Loucy (cell line): ENCODE measurements at regions not wholly inside any gene's neighbourhood (a gene's known extent, or its start where the extent isn't known, plus 50 kb on each side); places are given as distances from the start of the nearest gene placed in this dataset.

Source experiments
- H2AFZ ChIP-seq: fragments of 200-600 bp; sonication (generic); 2 replicates; pipeline ENCODE4 v1.6.0; 2016; ENCODE audit warnings: antibody characterized with exemption, mild to moderate bottlenecking, low read length, moderate library complexity
- H3F3A ChIP-seq: fragments of 200-600 bp; 2 replicates; pipeline ENCODE4 v1.6.0; 2016; ENCODE audit warnings: antibody characterized with exemption, low read depth, mild to moderate bottlenecking
- H3K27me3 ChIP-seq: fragments of 200-600 bp; sonication (generic); 2 replicates; pipeline ENCODE4 v1.6.1; 2014; ENCODE audit warnings: low read length, mild to moderate bottlenecking; ENCODE audit not compliant: insufficient read depth, poor library complexity, severe bottlenecking
- H3K36me3 ChIP-seq: fragments of 200-600 bp; sonication (generic); 2 replicates; pipeline ENCODE4 v1.6.1; 2016; ENCODE audit warnings: low read length; ENCODE audit not compliant: insufficient read depth
- H3K4me1 ChIP-seq: fragments of 200-600 bp; sonication (generic); 2 replicates; pipeline ENCODE4 v1.5.1; 2014; ENCODE audit warnings: low read length, mild to moderate bottlenecking; ENCODE audit not compliant: insufficient read depth, poor library complexity, severe bottlenecking
- H3K4me2 ChIP-seq: fragments of 200-600 bp; sonication (generic); 2 replicates; pipeline ENCODE4 v1.6.0; 2014; ENCODE audit warnings: antibody characterized with exemption, low read length, low read depth, mild to moderate bottlenecking; ENCODE audit not compliant: poor library complexity, severe bottlenecking
- H3K4me3 ChIP-seq: fragments of 200-600 bp; sonication (generic); 2 replicates; pipeline ENCODE4 v1.5.1; 2014; ENCODE audit warnings: low read length, mild to moderate bottlenecking, mixed read lengths; ENCODE audit not compliant: poor library complexity, severe bottlenecking
- H3K79me2 ChIP-seq: fragments of 200-600 bp; sonication (generic); 2 replicates; pipeline ENCODE4 v1.6.1; 2014; ENCODE audit warnings: low read length; ENCODE audit not compliant: insufficient read depth
- H3K9ac ChIP-seq: fragments of 200-600 bp; sonication (generic); 2 replicates; pipeline ENCODE4 v1.6.0; 2014; ENCODE audit warnings: mild to moderate bottlenecking, low read depth, low read length, moderate library complexity; ENCODE audit not compliant: poor library complexity, severe bottlenecking
- H3K9me2 ChIP-seq: fragments of 200-600 bp; sonication (generic); replicated peaks from 2 replicates; pipeline ENCODE4 v1.6.1; 2016; ENCODE audit warnings: low read depth, low read length, mixed read lengths
- H3K9me3 ChIP-seq: fragments of 200-600 bp; sonication (generic); 2 replicates; pipeline ENCODE4 v1.6.1; 2014; ENCODE audit warnings: mild to moderate bottlenecking, antibody characterized with exemption, low read length, low read depth; ENCODE audit not compliant: insufficient read depth
- H4K20me1 ChIP-seq: fragments of 200-600 bp; sonication (generic); 2 replicates; pipeline ENCODE4 v1.6.0; 2014; ENCODE audit warnings: antibody characterized with exemption, low read length, mild to moderate bottlenecking; ENCODE audit not compliant: insufficient read depth, poor library complexity, severe bottlenecking
- EZH2phosphoT487 ChIP-seq: fragments of 200-600 bp; IDR thresholded peaks from 2 replicates; pipeline ENCODE4 v1.6.1; 2018; ENCODE audit warnings: antibody characterized with exemption, mild to moderate bottlenecking, moderate library complexity, borderline replicate concordance
- TF ChIP-seq, protein P1 (sequence below): fragments of 200-600 bp; sonication (generic); conservative IDR thresholded peaks from 2 replicates; pipeline ENCODE4 v1.5.1; 2014; ENCODE audit warnings: mild to moderate bottlenecking, antibody characterized with exemption, low read length

DNA sequence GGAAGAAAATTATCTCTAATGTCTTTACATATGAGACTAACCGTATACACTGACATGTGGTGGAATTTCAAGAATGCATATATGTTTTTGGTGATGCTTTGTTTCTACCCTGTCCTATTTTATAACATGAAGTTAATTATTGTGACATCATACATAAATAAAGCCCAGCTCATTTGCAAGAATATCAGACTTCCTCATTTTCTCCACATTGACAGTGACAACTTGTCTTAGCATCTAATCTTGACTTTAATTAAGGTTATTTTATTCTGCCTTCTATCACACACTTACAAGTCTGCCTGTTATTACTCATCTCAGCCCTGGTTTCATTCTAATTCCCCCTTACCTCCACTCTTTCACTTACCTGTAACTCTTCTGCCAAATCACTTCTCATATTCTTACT, 140.6 kb upstream of the STARD13 start:
- H3F3A ChIP-seq, result no peaks in the 10 kb centered on the region
- no peaks in the 10 kb centered on the region for H3K9me3 ChIP-seq
- no peak overlapping the region for H3K4me2 ChIP-seq
- H3K27me3 ChIP-seq, result no peaks in the 10 kb centered on the region
- no peaks in the 10 kb centered on the region for H3K4me1 ChIP-seq
- no peaks in the 10 kb centered on the region for H3K9me2 ChIP-seq
- H3K79me2 ChIP-seq, result no peaks in the 10 kb centered on the region
- no peak overlapping the region for H3K4me3 ChIP-seq
- H3K36me3 ChIP-seq, result no peaks in the 10 kb centered on the region
- no peak overlapping the region for H3K9ac ChIP-seq
- TF ChIP-seq, protein P1, sequence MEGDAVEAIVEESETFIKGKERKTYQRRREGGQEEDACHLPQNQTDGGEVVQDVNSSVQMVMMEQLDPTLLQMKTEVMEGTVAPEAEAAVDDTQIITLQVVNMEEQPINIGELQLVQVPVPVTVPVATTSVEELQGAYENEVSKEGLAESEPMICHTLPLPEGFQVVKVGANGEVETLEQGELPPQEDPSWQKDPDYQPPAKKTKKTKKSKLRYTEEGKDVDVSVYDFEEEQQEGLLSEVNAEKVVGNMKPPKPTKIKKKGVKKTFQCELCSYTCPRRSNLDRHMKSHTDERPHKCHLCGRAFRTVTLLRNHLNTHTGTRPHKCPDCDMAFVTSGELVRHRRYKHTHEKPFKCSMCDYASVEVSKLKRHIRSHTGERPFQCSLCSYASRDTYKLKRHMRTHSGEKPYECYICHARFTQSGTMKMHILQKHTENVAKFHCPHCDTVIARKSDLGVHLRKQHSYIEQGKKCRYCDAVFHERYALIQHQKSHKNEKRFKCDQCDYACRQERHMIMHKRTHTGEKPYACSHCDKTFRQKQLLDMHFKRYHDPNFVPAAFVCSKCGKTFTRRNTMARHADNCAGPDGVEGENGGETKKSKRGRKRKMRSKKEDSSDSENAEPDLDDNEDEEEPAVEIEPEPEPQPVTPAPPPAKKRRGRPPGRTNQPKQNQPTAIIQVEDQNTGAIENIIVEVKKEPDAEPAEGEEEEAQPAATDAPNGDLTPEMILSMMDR, result no peak
- TF ChIP-seq EZH2phosphoT487, result no peak
- H2AFZ ChIP-seq, result no peak overlapping the region
- no peaks in the 10 kb centered on the region for H4K20me1 ChIP-seq

DNA sequence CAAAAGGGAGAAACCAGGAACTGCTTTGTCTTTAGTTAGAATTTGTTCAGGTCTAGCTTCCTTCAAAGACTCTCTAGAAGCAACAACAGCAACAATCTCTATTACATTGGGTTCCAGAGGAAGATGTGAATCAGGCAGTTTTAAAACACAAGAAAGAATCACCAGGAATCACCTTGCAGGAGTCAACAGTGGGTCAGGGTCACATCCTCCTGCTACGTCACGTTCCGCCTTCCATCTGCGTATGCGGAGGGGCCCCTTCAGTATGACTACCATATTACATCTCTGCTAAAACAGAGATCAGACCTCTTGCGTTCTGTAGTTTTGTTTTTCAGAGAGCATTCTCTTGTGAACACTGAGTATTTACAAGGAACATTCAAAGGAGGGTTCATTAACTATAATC, 147.8 kb upstream of the STARD13 start:
- no peaks in the 10 kb centered on the region for H3K79me2 ChIP-seq
- H3K27me3 ChIP-seq, result no peaks in the 10 kb centered on the region
- H3K4me2 ChIP-seq, result no peak overlapping the region
- no peaks in the 10 kb centered on the region for H3K36me3 ChIP-seq
- H3K4me1 ChIP-seq, result no peaks in the 10 kb centered on the region
- no peak overlapping the region for H2AFZ ChIP-seq
- no peaks in the 10 kb centered on the region for H3F3A ChIP-seq
- H3K9ac ChIP-seq, result no peak overlapping the region
- H3K4me3 ChIP-seq, result no peak overlapping the region
- no peaks in the 10 kb centered on the region for H3K9me3 ChIP-seq
- H3K9me2 ChIP-seq, result no peaks in the 10 kb centered on the region
- H4K20me1 ChIP-seq, result no peaks in the 10 kb centered on the region
- TF ChIP-seq, protein P1, result no peak
- TF ChIP-seq EZH2phosphoT487, result no peak

DNA sequence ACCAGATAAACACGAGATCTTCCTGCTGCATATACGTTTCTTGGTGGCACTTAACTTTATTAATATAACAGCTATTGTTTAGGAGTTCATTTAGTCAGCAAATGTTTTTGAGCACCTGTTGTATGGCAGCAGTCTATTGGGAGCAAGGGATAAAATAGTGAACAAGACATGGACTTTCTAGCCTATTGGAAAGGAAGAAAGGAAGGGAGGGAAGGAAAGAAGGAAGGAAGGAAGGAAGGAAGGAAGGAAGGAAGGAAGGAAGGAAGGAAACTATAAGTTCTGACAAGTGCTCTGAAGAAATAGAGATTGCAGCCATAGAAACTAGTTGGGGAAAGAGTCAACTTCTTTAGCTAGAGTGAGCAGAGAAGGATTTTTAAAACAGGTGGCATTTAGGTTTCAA, 149.1 kb upstream of the STARD13 start:
- Histone ChIP-seq H2AFZ (no peak overlapping the region), H3K4me3 (no peak overlapping the region), H4K20me1 (no peaks in the 10 kb centered on the region), H3K9me2 (no peaks in the 10 kb centered on the region), H3K4me2 (no peak overlapping the region), H3K27me3 (no peaks in the 10 kb centered on the region), H3F3A (no peaks in the 10 kb centered on the region), H3K79me2 (no peaks in the 10 kb centered on the region), H3K9me3 (no peaks in the 10 kb centered on the region), H3K9ac (no peak overlapping the region), H3K36me3 (no peaks in the 10 kb centered on the region), H3K4me1 (no peaks in the 10 kb centered on the region)
- TF ChIP-seq, protein P1, result no peak
- TF ChIP-seq EZH2phosphoT487, result no peak
